AG09319 (cell line): ENCODE measurements at regions not wholly inside any gene's neighbourhood (a gene's known extent, or its start where the extent isn't known, plus 50 kb on each side); places are given as distances from the start of the nearest gene placed in this dataset.
A peak's percentile ranks its signal among the peaks of the same experiment; 100 is the strongest.

Source experiments
- DNase-seq: peaks from one replicate; pipeline ENCODE4 v3.0.0-alpha.2; 2010; ENCODE audit warnings: low read depth; ENCODE audit errors: extremely low read depth
- TF ChIP-seq, protein P1 (sequence below): IDR thresholded peaks from 2 replicates; pipeline ENCODE4 v1.5.1; 2011; ENCODE audit warnings: low read depth, mild to moderate bottlenecking, inconsistent platforms, low read length, moderate library complexity

- TF ChIP-seq, protein P1, sequence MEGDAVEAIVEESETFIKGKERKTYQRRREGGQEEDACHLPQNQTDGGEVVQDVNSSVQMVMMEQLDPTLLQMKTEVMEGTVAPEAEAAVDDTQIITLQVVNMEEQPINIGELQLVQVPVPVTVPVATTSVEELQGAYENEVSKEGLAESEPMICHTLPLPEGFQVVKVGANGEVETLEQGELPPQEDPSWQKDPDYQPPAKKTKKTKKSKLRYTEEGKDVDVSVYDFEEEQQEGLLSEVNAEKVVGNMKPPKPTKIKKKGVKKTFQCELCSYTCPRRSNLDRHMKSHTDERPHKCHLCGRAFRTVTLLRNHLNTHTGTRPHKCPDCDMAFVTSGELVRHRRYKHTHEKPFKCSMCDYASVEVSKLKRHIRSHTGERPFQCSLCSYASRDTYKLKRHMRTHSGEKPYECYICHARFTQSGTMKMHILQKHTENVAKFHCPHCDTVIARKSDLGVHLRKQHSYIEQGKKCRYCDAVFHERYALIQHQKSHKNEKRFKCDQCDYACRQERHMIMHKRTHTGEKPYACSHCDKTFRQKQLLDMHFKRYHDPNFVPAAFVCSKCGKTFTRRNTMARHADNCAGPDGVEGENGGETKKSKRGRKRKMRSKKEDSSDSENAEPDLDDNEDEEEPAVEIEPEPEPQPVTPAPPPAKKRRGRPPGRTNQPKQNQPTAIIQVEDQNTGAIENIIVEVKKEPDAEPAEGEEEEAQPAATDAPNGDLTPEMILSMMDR, result no peak
- DNase-seq, result no peak
These were observed 50.5 kb upstream of the LGALSL start for GRCh38 chr2:64403426-64403825.

DNA sequence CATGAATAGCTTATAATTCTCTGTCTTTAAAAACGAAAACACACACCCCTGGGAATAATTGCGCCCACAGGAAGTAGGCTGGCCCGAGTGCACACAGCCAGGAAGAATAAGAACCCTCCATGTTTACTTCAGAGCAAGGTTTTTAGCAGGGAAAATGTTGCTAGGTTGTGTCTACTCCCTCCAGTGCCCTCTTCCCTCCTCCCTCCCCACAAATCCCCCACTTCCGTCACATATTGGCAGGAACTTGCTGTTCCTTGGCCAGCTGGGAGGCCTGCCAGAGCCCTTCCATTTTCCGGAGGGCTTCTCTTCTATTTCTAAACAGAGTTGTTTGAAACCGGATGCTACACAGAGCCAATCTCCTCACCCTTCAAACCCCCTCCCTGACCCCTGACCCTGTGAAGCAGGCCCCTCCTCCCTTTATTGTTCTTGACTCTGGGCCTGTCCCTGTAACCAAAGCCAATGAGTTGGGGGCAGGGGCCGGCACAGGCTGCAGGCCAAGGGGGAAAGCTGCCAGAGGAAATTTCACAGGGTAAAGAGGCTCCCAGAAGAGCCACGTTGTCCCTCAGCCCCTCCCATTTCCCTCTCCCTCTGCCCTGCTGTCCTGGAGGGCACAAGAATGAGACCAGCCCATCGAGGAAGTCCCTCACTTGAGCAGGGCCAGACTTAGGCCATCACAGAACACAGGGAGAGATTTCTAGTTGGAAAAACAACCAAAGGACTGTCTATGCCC lies 49.8 kb upstream of the LGALSL start:
- peak; percentile 54 for DNase-seq
- TF ChIP-seq, protein P1, result no peak
